NOMO-1 treated with DMSO at 0.1 percent for 48 hours (cell line): ENCODE measurements at regions not wholly inside any gene's neighbourhood (a gene's known extent, or its start where the extent isn't known, plus 50 kb on each side); places are given as distances from the start of the nearest gene placed in this dataset.
"Not testable (repeated sequence)": the region's sequence is repeated elsewhere in the genome, so short reads cannot be mapped to it uniquely, and the experiment has no call there.

Experiments used
- DNase-seq: peaks from one replicate; lab custom pipeline; 2025; ENCODE audit not compliant: unreplicated experiment; lab: John Stamatoyannopoulos, UW

DNA sequence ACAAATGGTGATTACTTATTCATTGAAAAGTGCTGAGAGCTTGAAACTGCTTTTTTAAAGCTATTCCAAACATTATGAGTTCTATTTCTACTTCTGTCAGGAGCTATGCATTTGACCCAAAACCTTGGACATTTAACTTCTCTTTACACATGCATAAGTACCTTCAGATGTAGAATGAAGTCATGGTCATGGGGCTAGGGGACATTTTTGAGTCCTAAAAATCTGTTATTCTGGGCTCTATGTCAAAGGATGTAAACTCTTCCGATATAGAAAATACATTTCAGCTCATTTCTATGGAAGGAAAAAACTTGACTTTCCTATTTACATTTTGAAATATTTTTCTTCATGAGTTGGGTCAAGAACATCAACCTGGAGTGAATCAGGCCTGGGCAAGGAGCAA lies 179.5 kb upstream of the CXCL12 start:
- no peak for DNase-seq

DNA sequence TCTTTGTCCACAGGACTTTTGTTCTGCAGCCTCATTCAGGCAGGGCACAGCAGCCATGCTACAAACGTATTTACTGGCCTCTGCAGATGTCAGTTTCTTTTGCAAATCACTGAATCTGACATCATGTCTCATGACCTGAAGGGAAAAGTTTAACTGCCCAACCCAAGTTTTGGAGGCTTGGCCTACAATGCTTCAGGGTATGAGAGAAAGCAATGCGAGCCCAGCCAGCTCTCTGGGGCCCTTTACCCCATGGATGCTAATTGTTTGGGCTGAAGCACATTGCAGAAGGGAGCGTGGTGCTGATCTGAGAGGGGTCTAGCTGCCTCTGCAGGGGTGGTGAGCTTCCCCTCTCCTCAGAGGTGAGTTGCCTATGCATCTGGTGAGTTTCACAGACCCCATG lies 179.9 kb upstream of the CXCL12 start:
- no peak for DNase-seq

DNA sequence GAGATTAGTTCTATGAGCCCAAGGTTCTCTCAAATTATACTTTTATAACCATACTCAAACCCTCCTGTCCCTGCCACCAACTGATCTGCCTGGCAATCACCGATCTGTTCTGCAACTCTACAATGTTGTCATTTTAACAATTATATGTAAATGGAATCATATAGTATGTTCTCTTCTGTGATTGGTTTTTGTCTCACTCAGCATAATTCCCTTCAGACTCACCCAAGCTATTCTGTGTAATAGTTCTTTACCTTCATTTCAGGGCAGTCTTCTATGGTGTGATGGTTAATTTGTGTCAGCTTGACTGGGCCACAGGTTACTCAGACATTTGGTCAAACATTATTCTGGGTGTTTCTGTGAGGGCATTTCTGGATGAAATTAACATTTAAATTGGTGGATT lies 181.9 kb upstream of the CXCL12 start:
- DNase-seq: no peak

DNA sequence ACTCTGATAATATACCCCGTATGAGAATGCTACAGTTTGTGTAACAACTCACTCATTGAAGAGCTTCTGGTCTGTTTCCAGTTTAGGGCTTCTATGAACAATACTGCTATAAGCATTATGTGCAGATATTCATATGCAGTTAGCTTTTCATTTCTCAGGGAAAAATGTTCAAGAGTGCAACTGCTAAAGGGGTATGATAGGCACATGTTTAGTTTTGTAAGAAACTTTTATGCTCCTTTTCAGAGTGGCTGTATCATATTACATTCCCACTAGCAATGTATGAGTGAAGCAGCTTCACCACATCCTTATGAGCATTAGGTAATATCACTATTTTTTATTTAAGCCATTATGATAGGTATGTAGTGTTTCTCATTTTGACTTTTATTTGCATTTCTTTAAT lies 182.6 kb upstream of the CXCL12 start:
- DNase-seq: no peak

DNA sequence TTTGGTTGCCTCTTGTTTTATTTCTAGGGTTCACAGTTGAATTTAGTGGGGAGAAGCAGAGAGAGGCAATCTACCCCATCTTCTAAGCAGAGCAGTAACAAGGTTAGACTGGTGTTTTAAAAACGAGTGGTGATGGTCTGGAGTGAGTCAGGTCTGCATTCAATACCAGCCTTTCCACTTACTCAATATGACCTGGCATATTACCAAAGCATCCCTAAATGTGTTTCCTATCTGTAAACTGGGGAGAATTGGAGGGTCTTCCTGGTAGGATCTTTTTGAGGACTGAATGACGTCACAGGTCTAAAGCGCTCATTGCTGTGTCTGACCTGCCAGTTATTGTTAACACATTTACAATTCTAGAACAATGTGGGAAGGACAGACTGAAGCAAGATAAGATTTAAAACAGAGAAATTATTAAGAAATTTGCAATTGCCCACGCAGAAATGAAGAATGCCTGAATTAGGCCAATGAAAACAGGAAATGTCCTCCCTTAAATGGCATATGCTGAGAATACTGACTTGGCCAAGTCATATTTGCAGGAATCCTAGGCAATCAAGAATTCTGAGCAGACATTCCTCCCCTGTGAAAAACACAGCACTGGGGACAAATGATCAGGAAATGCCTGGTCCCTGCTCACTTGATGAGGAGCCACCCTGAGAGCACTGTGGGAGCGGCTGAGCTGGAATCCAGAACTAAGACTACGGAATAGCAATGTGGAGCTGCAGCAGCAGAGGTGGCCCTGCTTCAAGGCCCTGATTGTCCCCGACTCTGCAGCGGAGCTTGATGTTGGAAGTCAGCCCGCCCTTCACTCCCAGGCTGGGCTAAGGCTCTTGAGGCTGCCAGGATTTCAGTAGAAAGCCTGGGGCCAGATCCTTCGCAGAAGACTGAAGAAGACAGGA lies 184.5 kb upstream of the CXCL12 start:
- DNase-seq: no peak

DNA sequence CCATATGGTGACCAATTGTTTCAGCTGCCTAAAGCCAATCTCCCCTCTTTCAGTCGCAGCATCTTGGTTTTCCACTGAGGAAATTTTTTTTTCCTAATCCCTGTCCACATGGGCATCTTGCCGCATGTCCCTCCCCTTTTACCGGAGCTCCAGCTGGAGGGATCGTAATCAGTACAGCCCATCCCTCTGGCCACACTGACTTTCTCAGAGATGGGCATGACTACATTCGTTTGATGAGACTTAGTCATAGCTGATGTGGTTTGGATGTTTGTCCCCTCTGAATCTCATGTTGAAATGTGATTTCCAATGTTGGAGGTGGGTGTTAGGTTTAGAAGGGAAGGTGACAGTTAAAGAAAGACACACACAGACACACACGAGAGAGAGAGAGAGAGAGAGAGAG lies 186.8 kb upstream of the CXCL12 start:
- DNase-seq: no peak

DNA sequence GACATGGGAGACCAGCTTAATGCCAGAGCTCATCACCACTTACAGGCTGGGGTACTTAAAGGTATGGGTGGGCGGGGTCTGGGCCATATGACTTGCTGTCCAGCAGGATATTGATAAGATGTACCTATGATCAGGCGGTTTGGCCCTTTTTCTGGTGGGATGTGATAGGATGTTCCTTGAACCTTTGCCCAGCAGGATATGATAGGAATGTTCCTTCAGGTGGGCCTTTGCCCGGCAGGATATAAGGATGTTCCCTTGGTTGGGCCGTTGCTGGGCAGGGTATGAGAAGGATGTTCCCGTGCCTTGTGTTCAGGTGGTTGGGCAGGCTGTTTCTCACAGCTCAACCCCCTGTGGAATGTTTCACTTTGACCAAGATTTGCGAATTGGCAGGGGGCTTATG lies 187.2 kb upstream of the CXCL12 start:
- DNase-seq: no peak

DNA sequence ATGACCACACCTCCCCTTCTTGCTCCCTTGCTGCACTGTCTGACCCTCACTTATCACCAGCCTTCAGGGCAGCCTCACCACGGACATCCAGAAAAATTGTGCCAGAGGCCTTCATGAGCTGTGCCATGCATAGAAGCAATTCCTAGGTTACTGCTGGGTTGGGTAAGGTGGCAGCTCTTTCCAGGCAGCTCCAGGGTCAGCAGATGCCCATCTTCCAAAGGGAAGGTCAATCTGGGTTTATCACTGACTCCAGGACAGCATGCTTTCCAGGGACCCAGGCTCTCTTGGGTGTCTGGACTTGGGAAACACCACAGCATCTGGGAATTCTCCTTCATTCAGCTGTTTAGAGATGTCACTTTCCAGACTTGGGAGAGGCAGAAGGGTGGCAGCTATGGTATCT lies 188.9 kb upstream of the CXCL12 start:
- DNase-seq: no peak

DNA sequence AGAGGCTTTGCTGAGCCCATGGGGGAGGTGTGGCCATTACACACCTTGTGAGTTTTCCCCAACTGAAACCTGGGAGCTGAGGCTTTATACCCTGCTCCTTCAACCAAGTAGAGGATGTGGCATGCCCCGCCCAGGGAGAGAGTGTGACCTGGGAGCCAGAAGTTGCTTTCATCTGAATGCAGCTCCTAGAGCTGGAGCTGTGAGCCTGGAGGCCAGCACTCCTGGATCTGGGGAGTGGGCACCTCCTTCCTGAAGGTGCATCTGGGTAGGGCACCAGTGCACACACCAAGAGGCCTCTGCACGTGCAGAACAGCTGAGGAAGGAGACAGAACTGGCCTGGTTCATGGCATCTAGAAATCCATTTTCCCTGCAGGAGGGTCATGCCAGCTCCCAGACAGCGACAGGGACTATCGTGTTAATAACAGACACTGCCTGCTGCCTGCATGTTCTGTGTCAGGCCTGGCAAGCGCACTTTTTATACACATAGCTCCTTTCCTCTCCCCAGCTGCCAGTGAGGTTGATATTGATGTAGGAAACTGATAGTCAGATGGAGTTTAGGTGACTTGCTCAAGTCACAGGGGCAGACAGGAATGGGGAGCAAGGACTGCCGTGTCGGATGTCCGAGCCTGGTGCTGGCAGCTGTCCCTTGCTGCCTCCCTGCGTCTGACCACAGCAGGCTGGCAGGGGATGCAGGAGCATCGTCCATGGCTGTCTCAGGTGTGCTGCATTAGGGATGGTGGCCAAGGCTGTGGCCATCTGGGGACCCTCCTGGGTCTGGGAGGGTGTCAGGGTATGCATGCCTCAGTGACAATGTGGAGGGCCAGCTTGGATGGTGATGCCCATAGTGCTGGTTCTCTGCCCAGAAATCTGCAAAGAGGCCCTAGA lies 189.9 kb upstream of the CXCL12 start:
- DNase-seq: no peak

DNA sequence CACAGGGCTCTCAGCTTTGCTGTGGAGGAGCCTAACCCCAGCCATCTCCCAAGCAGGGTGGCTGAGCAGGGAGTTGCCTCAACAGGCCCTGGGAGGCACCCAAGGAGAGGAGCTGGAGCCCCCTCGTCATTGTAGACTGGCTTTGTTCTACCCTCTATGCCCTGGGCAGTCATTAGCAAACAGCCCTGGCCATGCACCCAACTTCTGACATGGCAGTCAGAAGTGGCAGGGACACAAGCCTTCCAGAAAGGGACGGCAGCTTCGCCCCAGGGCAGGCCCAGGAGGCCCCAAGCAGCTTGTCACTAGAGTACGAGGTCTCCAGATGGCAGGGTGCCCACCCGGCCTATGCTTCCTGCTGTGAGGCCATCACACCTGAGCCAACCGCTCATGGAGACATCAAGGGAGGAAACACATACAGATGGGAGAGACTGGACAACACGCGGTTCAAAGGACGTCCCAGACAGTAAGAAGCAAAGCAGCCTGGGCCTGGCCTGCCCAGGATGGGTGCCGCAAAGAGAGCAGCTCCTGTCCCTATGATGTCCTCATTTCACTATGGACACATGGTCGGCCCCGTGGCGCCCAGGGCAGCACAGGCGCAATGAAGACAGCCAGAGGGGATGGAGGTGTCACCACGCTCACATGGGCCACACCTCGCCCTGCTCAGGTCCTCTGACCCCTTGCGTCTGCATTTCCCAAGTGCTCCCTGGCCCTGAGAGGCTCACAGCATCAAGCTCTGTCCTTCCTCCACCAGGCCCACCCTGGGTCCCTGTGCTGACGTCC lies 190.9 kb upstream of the CXCL12 start:
- no peak for DNase-seq

DNA sequence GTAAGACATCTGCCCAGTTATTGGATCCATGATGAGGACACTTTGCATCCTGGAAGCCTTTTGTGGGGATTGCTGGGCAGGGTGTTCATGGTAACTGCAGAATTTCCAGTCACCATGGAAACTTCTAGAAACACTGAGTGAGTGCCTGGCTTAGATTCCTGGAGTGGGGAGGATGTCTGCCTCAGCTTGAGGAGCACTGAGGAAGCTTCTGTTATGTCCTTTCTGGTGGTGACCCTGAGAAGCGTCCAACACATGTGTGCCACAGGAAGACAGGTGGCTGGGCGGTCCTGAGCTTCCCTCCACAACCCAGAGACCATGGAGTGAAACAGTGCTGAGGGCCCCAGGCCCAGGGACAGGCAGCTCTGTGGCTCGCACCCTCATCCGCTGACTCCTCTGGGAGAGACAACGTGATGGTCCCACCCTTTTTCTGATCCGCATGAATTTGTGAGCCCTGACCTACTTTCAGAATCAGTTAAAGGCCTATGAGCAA lies 191.8 kb upstream of the CXCL12 start:
- DNase-seq: no peak

DNA sequence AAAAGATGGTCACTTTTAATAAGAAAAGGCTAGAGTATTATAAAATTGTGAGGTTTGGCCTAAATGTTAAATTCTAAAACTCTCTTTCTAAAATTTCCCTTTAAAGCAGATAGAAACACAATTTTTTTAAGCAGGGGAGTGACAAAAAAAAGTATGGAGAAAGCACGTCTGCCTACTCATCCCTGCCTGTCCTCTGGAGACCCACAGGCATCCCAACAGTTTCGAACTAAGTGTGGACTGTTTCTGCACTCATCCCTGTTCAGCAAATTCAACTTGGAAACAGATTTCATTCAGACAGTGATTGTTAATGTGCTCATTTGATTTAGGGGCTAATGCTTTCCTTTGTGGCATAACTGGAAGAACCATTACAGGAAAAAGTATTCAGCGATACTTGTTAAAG lies 192.6 kb upstream of the CXCL12 start:
- no peak for DNase-seq

DNA sequence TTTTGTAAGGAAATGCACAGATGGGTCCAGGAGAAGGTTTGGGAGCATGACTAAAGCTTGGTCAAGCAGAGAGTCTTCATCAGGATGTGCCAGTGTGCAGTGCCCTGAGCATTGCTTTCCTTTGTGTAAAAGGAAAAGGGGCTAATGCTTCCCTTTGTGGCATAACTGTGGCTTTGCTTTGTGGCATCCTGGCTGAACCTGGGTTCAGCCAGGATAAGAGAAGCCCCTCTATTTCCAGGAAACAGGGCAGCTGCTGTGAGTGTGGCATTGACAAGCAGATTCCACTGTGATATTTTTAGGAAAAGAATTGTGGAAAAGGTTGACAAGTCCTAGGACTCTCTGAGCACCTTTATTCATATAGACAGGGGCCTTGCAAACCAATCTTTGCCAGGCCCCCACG lies 193.4 kb upstream of the CXCL12 start:
- no peak for DNase-seq

DNA sequence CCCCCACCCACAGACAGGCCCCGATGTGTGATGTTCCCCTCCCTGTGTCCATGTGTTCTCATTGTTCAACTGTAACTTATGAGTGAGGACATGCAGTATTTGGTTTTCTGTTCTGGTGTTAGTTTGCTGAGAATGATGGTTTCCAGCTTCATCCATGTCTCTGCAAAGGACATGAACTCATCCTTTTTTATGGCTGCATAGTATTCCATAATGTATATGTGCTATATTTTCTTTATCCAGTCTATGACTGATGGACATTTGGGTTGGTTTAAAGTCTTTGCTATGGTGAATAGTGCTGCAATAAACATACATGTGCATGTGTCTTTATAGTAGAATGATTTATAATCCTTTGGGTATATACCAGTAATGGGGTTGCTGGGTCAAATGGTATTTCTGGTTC lies 194.1 kb upstream of the CXCL12 start:
- DNase-seq: not testable (repeated sequence)

DNA sequence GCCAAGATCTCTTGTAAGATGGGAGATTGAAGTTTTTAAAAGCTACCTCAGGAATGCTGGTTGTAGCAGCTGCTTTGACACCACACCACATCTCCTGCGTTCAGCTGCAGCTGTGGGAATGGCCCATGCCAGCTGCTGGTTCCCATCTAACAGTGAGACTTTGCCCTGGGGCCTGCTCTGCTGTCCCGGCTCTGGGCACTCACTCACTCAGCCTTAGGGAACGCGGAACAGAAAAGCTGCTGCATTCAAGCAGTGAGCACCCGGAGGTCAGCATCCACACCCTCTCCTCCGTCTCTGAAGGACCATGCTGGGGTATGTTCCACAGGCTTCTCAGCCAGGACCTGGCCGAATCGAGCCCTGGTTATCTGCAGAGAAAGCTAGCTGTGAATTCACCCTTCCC lies 197.1 kb upstream of the CXCL12 start:
- DNase-seq: no peak

DNA sequence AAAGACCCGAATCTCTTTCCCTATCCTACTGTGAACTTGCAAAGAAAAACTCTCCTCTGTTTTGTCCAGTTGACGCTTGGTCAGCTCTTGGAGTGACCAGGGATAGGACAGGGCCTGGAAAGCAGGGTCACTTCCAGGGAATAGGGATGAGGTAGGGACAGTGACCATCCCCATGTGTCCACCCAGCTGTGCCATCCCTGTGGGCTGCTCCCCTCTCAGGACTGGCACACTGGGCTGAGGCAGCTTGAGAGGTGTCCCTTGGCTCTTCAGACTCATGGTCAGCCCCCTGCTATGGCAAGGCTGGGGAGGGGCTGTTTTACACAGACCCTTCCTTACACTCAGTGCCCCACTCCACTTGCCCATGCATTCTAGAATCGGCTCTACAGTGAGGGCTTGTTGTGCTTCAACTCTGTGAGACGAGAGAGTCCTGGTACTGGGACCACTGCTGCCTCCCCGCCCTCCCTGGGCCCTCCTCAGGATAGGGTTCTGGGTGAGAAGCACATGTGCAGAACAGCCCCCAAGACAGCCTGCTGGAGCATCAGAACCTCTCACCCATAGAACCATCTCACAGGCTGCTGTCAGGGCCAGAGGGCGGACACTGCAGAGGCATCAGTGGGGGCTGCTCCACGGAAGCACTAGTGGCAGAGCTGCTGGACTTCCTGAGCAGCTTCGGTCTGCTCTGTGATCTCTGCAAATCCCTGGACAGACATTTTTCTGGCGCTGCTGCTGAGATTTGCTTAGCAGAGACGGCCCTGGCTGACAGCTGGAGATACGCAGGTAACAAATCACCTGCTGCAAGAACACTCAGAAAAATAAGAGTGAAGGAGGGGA lies 202.8 kb upstream of the CXCL12 start:
- no peak for DNase-seq

DNA sequence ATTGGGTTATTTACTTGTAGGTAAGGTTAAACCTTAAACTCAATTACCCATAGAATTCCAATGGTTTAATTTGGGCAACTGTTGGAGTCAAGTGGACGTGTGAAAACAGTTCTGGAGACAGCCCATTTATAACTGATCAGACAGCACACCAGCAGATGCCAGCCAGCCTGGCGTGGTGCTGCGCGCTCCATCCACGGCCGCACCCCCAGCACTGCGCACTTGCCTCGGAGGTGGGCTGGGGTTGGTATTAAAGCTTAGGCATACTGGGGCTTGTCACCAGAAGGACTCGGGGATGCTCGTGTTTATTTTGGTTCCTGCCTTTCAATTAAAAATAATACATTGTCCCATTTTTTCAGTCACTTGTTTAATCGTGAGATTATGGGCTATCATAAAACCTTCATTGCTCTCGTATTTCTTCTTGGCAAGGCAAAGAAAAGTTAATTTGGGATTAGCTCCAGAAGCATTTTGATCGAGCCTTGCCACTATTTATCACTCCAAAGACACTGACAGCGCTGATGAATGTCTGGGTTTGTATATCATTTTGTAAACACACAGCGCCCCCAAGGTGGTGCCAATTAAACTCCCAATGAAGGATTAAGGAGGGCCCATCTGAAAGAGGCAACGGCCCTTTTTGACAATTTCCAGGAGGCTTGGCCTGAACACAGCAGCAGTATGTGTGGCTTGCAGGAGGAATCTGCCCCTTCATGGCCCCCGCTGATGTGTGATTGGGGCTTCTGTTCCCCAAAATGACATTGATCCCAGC lies 204.5 kb upstream of the CXCL12 start:
- no peak for DNase-seq

DNA sequence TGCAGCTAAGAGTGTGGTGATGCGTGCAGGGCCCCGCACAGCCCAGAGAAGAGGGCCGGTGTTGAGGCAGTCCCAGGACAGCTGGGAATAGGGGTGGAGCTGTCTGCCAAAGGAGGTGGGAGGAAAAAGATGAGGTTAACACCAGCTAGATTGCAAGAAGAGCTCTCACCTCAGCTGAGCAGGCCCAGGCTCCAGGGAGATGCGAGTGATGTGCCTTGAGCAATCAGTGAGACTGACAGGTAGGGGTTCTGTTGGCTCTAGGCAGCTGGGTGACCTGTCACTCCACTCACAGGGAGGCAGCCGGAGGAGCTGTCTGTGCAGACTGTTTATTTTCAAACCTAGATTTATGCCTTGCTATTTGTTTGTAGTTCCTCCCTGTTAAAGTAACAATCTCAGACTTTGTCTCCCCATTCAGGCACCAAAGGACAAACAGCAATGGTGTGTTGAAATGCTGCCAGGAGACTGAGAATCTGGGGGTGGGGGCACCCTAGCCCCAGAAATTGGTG lies 205.1 kb upstream of the CXCL12 start:
- DNase-seq: no peak

DNA sequence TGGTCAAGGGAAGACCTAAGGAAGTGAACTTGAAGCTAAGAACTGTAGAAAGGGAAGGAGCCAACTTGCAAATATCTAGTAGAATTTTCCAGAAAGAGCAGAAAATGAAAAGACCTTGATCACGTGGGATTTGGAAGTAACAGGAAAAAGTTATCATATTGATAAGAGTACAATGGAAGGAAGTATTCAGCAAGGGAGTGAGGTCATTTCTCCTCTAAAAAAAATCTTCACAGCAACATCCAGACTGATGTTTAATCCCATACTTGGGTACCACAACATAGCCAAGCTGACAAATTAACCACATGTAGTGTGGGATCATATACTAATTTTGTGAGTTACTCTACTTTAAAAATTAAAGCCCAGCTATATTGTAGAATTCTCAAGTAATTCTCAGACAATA lies 207.0 kb upstream of the CXCL12 start:
- DNase-seq: no peak
